GM04504 (cell line): ENCODE measurements at regions not wholly inside any gene's neighbourhood (a gene's known extent, or its start where the extent isn't known, plus 50 kb on each side); places are given as distances from the start of the nearest gene placed in this dataset.
"Not testable (repeated sequence)": the region's sequence is repeated elsewhere in the genome, so short reads cannot be mapped to it uniquely, and the experiment has no call there.

Source experiments
- DNase-seq: peaks from one replicate; pipeline ENCODE4 v3.0.0-alpha.2; 2012; ENCODE audit warnings: low read depth

DNA sequence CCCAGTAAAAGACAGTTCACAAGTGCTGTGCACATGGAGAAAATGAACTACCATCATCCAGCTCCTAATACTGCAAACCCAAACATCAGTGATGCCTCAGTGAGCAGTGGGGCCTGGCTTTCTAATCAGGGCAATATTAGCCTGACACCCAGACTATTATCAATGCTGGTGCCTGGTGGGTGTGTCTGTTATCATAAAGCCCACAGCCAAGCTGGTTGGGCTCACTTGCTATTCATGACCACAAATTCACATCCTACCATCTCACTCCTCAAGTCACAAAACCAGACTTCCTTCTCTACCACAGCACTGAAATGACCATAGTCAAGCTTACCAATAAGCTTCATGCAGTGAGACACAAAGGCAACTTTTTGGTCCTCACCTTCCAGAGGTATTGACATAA lies 180.8 kb upstream of the PLN start:
- DNase-seq, result no peak

DNA sequence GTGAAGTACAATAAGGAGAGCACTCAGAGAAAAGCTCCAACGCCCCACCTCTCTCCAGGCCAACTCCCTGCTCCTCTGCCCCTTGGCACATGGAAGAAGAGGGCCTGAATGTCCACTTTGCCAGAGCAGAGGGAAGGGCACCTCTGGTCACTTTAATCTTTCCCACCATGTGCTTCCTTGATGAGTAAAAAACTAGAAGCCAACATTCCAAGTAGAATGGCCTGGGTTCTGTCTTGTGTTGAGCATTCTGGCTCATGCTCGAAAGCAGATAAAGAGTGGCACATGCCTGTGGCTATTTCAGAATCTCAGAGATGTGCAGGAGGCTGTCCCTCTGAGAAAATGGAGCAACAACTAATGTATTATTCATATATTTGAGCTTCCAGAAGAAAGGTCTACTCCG lies 177.4 kb upstream of the PLN start:
- DNase-seq, result no peak

- no peak for DNase-seq
These were observed 176.1 kb upstream of the PLN start for GRCh38 chr6:118371955-118372354.

- DNase-seq, result no peak
These were observed 175.7 kb upstream of the PLN start for GRCh38 chr6:118372413-118372812.

GRCh38 chr6:118377711-118378414 lies 170.2 kb upstream of the PLN start:
- DNase-seq, result no peak

DNA sequence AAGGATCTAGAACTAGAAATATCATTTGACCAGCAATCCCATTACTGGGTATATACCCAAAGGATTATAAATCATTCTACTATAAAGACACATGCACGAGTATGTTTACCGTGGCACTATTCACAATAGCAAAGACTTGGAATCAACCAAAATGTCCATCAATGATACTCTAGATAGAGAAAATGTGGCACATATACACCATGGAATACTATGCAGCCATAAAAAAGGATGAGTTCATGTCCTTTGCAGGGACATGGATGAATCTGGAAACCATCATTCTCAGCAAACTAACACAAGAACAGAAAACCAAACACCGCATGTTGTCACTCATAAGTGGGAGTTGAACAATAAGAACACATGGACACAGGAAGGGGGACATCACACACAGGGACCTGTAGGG lies 167.5 kb upstream of the PLN start:
- DNase-seq, result not testable (repeated sequence)

GRCh38 chr6:118382126-118382525 lies 166.0 kb upstream of the PLN start:
- no peak for DNase-seq

GRCh38 chr6:118383924-118384323 lies 164.2 kb upstream of the PLN start:
- no peak for DNase-seq

GRCh38 chr6:118386975-118387374 lies 161.1 kb upstream of the PLN start:
- DNase-seq, result no peak

DNA sequence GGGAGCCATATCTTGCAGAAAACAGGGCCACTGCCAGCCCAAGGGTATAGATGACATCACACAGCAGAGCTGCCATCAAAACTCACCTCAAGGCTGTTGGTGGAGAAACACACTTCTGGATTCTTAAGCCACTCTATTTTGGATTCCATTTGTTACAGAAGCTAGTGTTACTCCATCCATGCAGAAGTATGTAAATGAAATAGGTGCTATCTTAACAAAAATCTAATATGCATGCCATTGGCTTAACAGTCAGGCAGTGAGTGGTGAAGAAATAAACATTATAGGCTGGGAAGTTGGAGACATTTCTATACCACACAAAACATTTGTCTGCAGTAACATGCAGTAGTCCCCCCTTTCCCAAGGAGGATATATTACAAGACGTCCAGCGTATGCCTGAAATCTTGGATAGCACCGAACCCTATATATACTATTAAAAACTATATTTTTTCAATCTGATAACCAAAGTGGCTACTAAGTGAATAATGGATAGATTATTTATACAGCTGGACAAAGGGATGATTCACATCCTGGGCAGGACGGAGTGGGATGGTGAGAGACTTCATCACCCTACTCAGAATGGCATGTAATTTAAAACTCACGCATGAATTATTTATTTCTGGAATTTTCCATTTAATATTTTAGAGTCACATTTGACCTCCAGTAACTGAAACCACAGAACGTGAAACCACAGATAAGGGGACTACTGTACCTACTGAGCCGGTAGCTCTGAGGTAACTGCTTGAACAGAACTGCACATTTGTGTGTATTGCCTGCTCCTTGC lies 160.0 kb upstream of the PLN start:
- DNase-seq, result peak; percentile 23

DNA sequence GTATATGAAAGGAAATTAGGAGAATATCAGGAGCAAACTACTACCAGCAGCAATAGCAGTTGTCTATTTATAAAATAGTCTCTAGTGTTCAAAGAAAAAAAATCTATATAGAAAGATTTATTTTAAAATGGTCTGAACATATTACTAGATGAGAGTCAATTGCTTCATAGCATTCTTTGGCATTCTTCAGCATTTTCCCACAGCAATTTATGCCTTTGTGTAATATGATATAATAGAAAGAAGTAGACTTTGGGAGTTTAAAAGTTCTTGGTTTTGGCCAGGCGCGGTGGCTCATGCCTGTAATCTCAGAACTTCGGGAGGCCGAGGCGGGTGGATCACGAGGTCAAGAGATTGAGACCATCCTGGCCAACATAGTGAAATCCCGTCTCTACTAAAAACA lies 157.0 kb upstream of the PLN start:
- no peak for DNase-seq

DNA sequence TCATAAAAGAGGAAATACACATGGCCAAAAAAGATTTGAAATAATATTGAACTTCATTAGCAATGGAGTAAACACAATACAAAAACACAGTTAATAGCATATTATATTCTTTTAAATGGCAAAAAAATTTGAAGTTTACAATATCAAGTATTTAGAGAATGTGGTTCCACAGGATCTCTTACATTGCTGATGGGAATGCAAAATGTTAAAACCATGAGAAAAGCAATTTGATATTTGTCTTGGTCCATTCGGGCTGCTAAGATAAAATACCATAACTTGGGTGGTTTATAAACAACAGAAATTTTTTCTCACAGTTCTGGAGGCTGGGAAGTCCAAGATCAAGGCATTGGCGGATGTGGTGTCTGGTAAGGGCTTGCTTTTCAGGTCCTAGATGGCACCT lies 154.0 kb upstream of the PLN start:
- no peak for DNase-seq

DNA sequence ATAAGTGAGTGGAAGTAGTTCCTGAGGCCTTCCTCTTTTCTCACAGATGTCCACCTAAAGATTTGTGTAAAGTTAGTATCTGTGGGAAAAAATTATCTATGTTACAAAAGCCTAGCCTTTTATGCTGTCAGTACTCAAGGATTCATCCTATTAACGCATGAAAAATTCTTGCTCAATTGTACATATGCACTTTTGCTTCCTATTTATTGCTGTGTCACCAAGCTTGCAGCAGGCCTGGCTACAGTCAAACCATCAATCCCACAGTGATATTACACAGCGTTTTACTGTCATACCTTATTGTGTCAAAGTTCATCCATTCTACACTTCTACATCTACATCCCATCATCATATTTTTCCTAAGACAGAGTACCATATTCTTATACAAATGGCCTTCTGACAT lies 151.1 kb upstream of the PLN start:
- DNase-seq, result no peak

- no peak for DNase-seq
These were observed 150.2 kb upstream of the PLN start for GRCh38 chr6:118397671-118398465.

DNA sequence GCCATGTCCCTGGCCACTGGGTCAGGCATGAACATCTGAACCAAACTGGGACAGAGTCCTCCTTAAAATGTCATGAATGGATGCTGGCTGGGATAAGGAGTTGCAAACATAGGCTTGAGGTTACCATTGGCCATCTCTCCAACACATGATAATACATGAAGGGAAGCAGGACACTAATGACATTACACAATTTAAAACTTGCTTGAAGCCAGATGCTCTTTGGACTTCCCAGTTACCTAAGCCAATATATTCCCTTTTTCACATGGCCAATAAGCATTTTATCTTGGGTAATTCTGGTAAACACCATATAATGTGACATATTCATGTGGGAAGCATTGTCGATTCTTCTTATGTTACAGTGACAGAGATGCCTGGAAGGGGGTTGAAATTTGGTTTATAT lies 148.0 kb upstream of the PLN start:
- no peak for DNase-seq

DNA sequence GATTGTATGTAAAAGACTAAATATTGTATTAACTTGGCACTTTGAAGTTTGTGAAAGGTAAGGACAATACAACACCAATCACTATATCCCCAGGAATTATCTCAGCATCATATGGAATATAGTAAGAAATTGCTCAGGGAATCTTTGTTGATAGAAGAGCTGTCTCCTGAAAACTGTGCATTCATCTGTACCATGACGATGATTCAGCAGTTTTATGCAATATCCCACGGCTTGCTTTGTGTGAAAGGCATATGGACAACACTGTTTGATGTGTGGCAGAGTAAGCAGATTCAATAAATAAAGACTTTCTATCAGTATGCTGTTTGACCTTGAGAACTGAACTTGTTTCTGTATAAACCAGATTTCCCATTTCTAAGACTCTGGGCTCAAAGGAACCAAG lies 147.5 kb upstream of the PLN start:
- DNase-seq, result no peak

GRCh38 chr6:118401325-118401975 lies 146.6 kb upstream of the PLN start:
- DNase-seq, result no peak

DNA sequence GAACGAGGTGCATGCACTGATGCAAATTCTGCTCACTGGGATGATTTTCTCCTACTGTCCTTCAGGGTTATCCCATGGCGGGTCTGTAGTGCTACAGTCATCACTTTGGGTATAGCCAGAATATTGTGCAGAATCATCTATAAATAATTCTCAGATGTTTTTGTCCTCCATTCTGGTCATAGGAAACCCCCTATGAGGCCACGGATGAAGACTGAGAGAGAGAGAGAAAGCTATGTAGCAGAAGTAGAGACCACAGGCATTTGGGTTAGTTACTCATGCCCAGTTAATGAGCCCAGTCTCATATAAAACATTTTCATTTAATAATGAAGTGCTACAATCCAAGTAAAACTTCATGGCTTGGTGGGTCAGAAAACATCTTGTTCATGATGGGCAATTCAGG lies 145.1 kb upstream of the PLN start:
- no peak for DNase-seq

- no peak for DNase-seq
These were observed 139.2 kb upstream of the PLN start for GRCh38 chr6:118408863-118409262.

DNA sequence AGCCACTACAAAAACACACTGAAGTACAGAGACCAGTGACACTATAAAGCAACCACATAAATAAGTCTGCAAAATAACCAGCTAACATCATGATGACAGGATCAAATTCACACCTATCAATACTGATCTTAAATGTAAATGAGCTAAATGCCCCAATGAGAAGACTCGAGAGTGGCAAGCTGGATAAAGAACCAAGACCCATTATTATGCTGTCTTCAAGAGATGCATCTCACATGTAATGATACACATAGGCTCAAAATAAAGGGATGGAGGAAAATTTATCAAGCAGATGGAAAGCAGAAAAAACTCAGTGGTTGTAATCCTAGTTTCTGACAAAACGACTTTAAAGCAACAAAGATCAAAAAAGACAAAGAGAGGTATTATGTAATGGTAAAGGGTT lies 138.1 kb upstream of the PLN start:
- DNase-seq, result no peak
